Thyroid gland (tissue), 4 donors: ENCODE measurements at regions not wholly inside any gene's neighbourhood (a gene's known extent, or its start where the extent isn't known, plus 50 kb on each side); places are given as distances from the start of the nearest gene placed in this dataset.

Experiments
- POLR2A ChIP-seq, 2 donors: fragments of 450-650 bp; IDR thresholded peaks; one replicate each; pipeline ENCODE4 v1.6.1; 2017; ENCODE audit warnings: antibody characterized with exemption in 2 of 2, mild to moderate bottlenecking in 2 of 2, moderate library complexity in 1 of 2
- TF ChIP-seq, protein P1 (sequence below), 6 experiments: fragments of 200-600 bp in 3 of 6; fragments of 450-650 bp in 3 of 6; sonication (generic) in 3 of 6; IDR thresholded peaks; one replicate each; pipeline ENCODE4 v1.5.1; 2016 to 2019; ENCODE audit warnings: antibody characterized with exemption in 6 of 6, mild to moderate bottlenecking in 2 of 6, inconsistent platforms in 1 of 6, moderate library complexity in 1 of 6

DNA sequence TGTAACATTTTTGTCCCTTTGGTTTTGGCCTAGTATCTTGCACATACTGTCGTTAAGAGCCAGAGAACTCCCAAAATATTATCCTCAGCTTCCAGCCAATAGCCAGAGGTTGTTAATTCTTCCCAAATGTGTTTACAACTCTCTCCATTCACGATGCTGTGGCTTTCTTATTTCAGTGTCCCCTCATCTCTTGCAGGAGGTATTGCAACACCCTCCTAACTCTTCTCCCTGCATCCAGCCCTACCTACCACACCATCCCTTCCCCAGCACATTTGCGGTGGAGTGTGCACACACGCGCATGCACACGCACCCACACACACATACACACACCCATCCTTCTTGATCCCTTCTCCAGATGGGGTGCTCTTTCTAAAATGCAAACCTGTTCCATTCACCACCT, 75.6 kb upstream of the LMO2 start:
- TF ChIP-seq, protein P1, sequence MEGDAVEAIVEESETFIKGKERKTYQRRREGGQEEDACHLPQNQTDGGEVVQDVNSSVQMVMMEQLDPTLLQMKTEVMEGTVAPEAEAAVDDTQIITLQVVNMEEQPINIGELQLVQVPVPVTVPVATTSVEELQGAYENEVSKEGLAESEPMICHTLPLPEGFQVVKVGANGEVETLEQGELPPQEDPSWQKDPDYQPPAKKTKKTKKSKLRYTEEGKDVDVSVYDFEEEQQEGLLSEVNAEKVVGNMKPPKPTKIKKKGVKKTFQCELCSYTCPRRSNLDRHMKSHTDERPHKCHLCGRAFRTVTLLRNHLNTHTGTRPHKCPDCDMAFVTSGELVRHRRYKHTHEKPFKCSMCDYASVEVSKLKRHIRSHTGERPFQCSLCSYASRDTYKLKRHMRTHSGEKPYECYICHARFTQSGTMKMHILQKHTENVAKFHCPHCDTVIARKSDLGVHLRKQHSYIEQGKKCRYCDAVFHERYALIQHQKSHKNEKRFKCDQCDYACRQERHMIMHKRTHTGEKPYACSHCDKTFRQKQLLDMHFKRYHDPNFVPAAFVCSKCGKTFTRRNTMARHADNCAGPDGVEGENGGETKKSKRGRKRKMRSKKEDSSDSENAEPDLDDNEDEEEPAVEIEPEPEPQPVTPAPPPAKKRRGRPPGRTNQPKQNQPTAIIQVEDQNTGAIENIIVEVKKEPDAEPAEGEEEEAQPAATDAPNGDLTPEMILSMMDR (IDR thresholded peaks at IDR 0.05): no peak
- no peak for TF ChIP-seq POLR2A (IDR thresholded peaks at IDR 0.05)
